ENCODE measurements at regions not wholly inside any gene's neighbourhood (a gene's known extent, or its start where the extent isn't known, plus 50 kb on each side); places are given as distances from the start of the nearest gene placed in this dataset.

GRCh38 chr11:122258446-122259194, 142.6 kb upstream of the BLID start:
- H3K4me1 Mint-ChIP-seq (ENCODE audit: low read depth, unreplicated experiment) = peaks cover 2% of the 10 kb centered on the region

GRCh38 chr11:122253589-122254231, 137.7 kb upstream of the BLID start:
- FAIRE-seq = peak; percentile 13
- H3K4me1 ChIP-seq (ENCODE audit: insufficient read depth, low read length) = no peaks in the 10 kb centered on the region
- no peaks in the 10 kb centered on the region for H4K20me1 ChIP-seq (ENCODE audit: insufficient read depth, low read length)
- H3K4me2 ChIP-seq (ENCODE audit: low read length) = no peak overlapping the region
- no peak overlapping the region for H3K4me3 ChIP-seq (ENCODE audit: insufficient read depth, low read depth, low read length)
- H3K9ac ChIP-seq (ENCODE audit: low read length) = no peak overlapping the region
- H3K27me3 ChIP-seq (ENCODE audit: insufficient read depth, low read length) = peaks cover 4% of the 10 kb centered on the region
- Mint-ChIP-seq H3K9me3 (ENCODE audit: unreplicated experiment) (peaks cover 2% of the 10 kb centered on the region), H3K36me3 (ENCODE audit: low read depth, unreplicated experiment) (no peaks in the 10 kb centered on the region), H3K27me3 (ENCODE audit: low read depth, unreplicated experiment) (peaks cover 2% of the 10 kb centered on the region), H3K4me3 (ENCODE audit: unreplicated experiment) (no peak overlapping the region), H3K4me1 (ENCODE audit: low read depth, unreplicated experiment) (peaks cover 2% of the 10 kb centered on the region), H3K27ac (ENCODE audit: unreplicated experiment) (no peak overlapping the region)
- no peaks in the 10 kb centered on the region for H3K36me3 ChIP-seq (ENCODE audit: insufficient read depth, low read length)
- H2AFZ ChIP-seq (ENCODE audit: low read depth, low read length) = no peak overlapping the region
- H3K27ac ChIP-seq (ENCODE audit: low read depth, low read length) = no peak overlapping the region
- peak; percentile 57 for DNase-seq (ENCODE audit: low read depth)
- H3K9me3 ChIP-seq (ENCODE audit: insufficient read depth, low read depth, low read length) = no peaks in the 10 kb centered on the region
- H3K79me2 ChIP-seq (ENCODE audit: insufficient read depth, low read length) = no peaks in the 10 kb centered on the region
- TF ChIP-seq CTCF (IDR thresholded peaks at IDR 0.05; ENCODE audit: insufficient read depth, low read depth, low read length) (no peak), EZH2 (IDR thresholded peaks at IDR 0.05; ENCODE audit: insufficient read depth, low read length) (no peak)

More at GRCh38 chr11:122258446-122259194, 142.6 kb upstream of the BLID start:
- Histone ChIP-seq H2AFZ (ENCODE audit: low read depth, low read length) (no peak overlapping the region), H3K4me1 (ENCODE audit: insufficient read depth, low read length) (no peaks in the 10 kb centered on the region), H3K79me2 (ENCODE audit: insufficient read depth, low read length) (no peaks in the 10 kb centered on the region), H3K9me3 (ENCODE audit: insufficient read depth, low read depth, low read length) (no peaks in the 10 kb centered on the region), H3K4me2 (ENCODE audit: low read length) (no peak overlapping the region), H3K9ac (ENCODE audit: low read length) (no peak overlapping the region), H3K27ac (ENCODE audit: low read depth, low read length) (no peak overlapping the region), H3K36me3 (ENCODE audit: insufficient read depth, low read length) (no peaks in the 10 kb centered on the region), H3K4me3 (ENCODE audit: insufficient read depth, low read depth, low read length) (no peak overlapping the region), H3K27me3 (ENCODE audit: insufficient read depth, low read length) (peaks cover 6% of the 10 kb centered on the region), H4K20me1 (ENCODE audit: insufficient read depth, low read length) (no peaks in the 10 kb centered on the region)
- FAIRE-seq = peak; percentile 17
- peak; percentile 14 for DNase-seq (ENCODE audit: low read depth)
- Mint-ChIP-seq H3K4me3 (ENCODE audit: unreplicated experiment) (no peak overlapping the region), H3K27ac (ENCODE audit: unreplicated experiment) (no peak overlapping the region), H3K27me3 (ENCODE audit: low read depth, unreplicated experiment) (peaks cover 9% of the 10 kb centered on the region), H3K36me3 (ENCODE audit: low read depth, unreplicated experiment) (no peaks in the 10 kb centered on the region), H3K9me3 (ENCODE audit: unreplicated experiment) (no peaks in the 10 kb centered on the region)
- TF ChIP-seq CTCF (IDR thresholded peaks at IDR 0.05; ENCODE audit: insufficient read depth, low read depth, low read length) (no peak), EZH2 (IDR thresholded peaks at IDR 0.05; ENCODE audit: insufficient read depth, low read length) (no peak)

- Histone ChIP-seq H3K27ac (ENCODE audit: low read depth, low read length) (no peak overlapping the region), H3K4me1 (ENCODE audit: insufficient read depth, low read length) (no peaks in the 10 kb centered on the region), H4K20me1 (ENCODE audit: insufficient read depth, low read length) (no peaks in the 10 kb centered on the region), H3K27me3 (ENCODE audit: insufficient read depth, low read length) (peaks cover 4% of the 10 kb centered on the region), H3K4me3 (ENCODE audit: insufficient read depth, low read depth, low read length) (no peak overlapping the region), H3K9me3 (ENCODE audit: insufficient read depth, low read depth, low read length) (no peaks in the 10 kb centered on the region), H3K9ac (ENCODE audit: low read length) (no peak overlapping the region), H3K4me2 (ENCODE audit: low read length) (no peak overlapping the region), H2AFZ (ENCODE audit: low read depth, low read length) (no peak overlapping the region), H3K79me2 (ENCODE audit: insufficient read depth, low read length) (no peaks in the 10 kb centered on the region), H3K36me3 (ENCODE audit: insufficient read depth, low read length) (no peaks in the 10 kb centered on the region)
- H3K4me1 Mint-ChIP-seq (ENCODE audit: low read depth, unreplicated experiment) = peaks cover 4% of the 10 kb centered on the region
- peaks cover 7% of the 10 kb centered on the region for H3K27me3 Mint-ChIP-seq (ENCODE audit: low read depth, unreplicated experiment)
- H3K9me3 Mint-ChIP-seq (ENCODE audit: unreplicated experiment) = peaks cover 5% of the 10 kb centered on the region
- FAIRE-seq (no peak), DNase-seq (ENCODE audit: low read depth) (peak; percentile 59)
- TF ChIP-seq EZH2 (IDR thresholded peaks at IDR 0.05; ENCODE audit: insufficient read depth, low read length) (no peak), CTCF (IDR thresholded peaks at IDR 0.05; ENCODE audit: insufficient read depth, low read depth, low read length) (no peak)
- no peak overlapping the region for H3K4me3 Mint-ChIP-seq (ENCODE audit: unreplicated experiment)
- no peaks in the 10 kb centered on the region for H3K36me3 Mint-ChIP-seq (ENCODE audit: low read depth, unreplicated experiment)
- no peak overlapping the region for H3K27ac Mint-ChIP-seq (ENCODE audit: unreplicated experiment)
These were observed 132.9 kb upstream of the BLID start for GRCh38 chr11:122248939-122249338.

All from astrocyte (in vitro differentiated cells and primary cell).